Stimulated activated CD4-positive, alpha-beta T cell treated with anti-CD3 and anti-CD28 coated beads, Interleukin-12 subunit alpha, Interleukin-12 subunit beta, amount 100 ng/mL, for 4 hours (primary cell): ENCODE measurements at regions not wholly inside any gene's neighbourhood (a gene's known extent, or its start where the extent isn't known, plus 50 kb on each side); places are given as distances from the start of the nearest gene placed in this dataset.

Source experiments
- DNase-seq: peaks from one replicate; pipeline ENCODE4 v3.0.0-alpha.2; 2020

- no peak for DNase-seq
Measured at GRCh38 chr1:244920911-244921761, 56.8 kb upstream of the HNRNPU start.

- DNase-seq = no peak
Measured at GRCh38 chr1:244919320-244920282, 55.3 kb upstream of the HNRNPU start.

GRCh38 chr1:244918421-244919319 is 54.3 kb upstream of the HNRNPU start:
- peak; percentile 64 for DNase-seq

GRCh38 chr1:244917073-244917670 is 52.8 kb upstream of the HNRNPU start:
- DNase-seq = no peak

- DNase-seq = no peak
Measured at GRCh38 chr1:244915736-244916135, 51.4 kb upstream of the HNRNPU start.

- no peak for DNase-seq
Measured at GRCh38 chr1:244914761-244915160, 50.4 kb upstream of the HNRNPU start.
